ENCODE measurements at regions not wholly inside any gene's neighbourhood (a gene's known extent, or its start where the extent isn't known, plus 50 kb on each side); places are given as distances from the start of the nearest gene placed in this dataset.
"Not testable (repeated sequence)": the region's sequence is repeated elsewhere in the genome, so short reads cannot be mapped to it uniquely, and the experiment has no call there.

DNA sequence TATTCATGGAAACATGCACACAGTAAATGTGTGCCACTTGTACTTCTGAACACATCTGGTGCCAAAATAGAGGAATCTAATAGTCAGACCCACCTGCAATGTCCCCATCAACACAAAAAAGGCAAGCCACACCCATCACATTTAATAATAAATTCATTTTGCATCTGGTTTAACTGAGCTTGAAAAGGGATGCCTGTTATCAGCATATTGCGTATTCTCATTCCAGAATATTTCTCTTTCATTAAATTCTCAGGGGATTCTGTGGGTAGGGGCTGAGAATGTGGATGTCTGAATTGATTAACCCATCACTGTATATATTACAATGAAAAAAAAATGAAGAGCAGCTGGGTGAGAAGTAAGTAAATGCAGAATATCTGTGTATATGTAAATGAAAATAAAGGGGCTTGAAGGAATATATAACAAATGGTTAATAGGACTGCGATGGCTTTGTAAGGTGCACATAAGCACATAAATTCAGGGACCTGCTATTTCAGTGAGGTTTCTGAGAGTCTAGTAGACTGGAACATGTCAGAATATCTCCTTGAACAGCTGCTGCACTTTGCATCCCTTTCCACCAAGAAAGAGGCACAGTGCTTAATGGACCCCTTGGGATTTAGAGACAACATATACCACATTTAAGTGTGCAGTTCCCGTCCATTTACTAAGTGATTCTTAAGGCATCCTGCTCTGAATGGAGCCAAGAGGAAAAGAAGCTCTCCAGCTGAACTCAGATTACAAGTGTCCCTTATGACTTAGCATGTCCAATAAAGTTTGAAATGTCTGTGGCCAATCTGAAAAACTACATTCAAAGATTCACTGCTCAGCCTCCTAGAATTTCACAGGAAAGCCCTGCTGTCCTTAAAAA lies 104.1 kb upstream of the NIPBL start:
- TF ChIP-seq POLR2AphosphoS5 (IDR thresholded peaks at IDR 0.05; ENCODE audit: borderline replicate concordance, low read depth, low read length) = no peak
- no peak for TF ChIP-seq FOXP2 (optimal IDR thresholded peaks at IDR 0.05; ENCODE audit: control extremely low read depth, extremely low read length, insufficient read depth)
- TF ChIP-seq EZH2 (IDR thresholded peaks at IDR 0.05) = no peak
- no peak overlapping the region for H3K4me3 ChIP-seq
- no peaks in the 10 kb centered on the region for H3K36me3 ChIP-seq (ENCODE audit: insufficient read depth, low read length)
- no peak for DNase-seq (ENCODE audit: low read depth, low spot score)
- H3K9me3 ChIP-seq (ENCODE audit: low read depth, low read length) = no peaks in the 10 kb centered on the region
- H3K27ac ChIP-seq = no peak overlapping the region
- H3K9ac ChIP-seq (ENCODE audit: insufficient read length) = no peak overlapping the region

DNA sequence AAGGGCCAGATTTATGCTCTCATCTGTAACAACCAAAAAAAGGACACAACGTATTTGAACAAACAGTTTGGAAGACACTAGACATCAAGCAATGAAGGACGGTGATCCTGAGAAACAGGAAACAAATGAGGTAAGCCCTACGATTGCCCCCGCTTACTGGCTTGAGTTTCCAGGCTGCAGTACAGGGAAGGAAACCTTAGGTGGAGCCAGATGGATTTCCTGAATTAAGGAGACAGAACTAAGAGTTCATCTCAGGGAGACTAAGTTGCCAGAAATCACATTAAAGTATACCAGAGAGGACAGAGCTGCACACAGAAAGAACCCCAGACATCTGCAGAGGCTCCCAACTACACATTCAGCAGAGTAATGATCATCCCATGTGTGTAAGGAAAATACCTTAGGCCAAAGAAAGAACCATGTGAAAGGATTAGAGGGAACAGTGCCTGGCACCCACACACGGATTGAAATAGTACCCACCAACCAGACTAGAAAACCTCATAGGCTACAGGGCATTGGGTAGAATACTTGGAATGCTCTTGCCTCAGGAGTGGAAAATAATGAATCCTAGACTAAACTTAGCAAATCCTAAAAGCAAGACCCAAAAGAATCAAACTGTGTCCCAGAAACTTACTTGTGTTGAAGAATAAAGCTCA lies 99.3 kb upstream of the NIPBL start:
- TF ChIP-seq FOXP2 (optimal IDR thresholded peaks at IDR 0.05; ENCODE audit: control extremely low read depth, extremely low read length, insufficient read depth) (no peak), POLR2AphosphoS5 (IDR thresholded peaks at IDR 0.05; ENCODE audit: borderline replicate concordance, low read depth, low read length) (no peak), EZH2 (IDR thresholded peaks at IDR 0.05) (no peak)
- H3K9me3 ChIP-seq (ENCODE audit: low read depth, low read length) = no peaks in the 10 kb centered on the region; the same call in 1 of the 2 replicates
- H3K4me3 ChIP-seq = no peak overlapping the region
- no peak for DNase-seq (ENCODE audit: low read depth, low spot score)
- no peak overlapping the region for H3K9ac ChIP-seq (ENCODE audit: insufficient read length)
- H3K27ac ChIP-seq = no peak overlapping the region
- H3K36me3 ChIP-seq (ENCODE audit: insufficient read depth, low read length) = no peaks in the 10 kb centered on the region

DNA sequence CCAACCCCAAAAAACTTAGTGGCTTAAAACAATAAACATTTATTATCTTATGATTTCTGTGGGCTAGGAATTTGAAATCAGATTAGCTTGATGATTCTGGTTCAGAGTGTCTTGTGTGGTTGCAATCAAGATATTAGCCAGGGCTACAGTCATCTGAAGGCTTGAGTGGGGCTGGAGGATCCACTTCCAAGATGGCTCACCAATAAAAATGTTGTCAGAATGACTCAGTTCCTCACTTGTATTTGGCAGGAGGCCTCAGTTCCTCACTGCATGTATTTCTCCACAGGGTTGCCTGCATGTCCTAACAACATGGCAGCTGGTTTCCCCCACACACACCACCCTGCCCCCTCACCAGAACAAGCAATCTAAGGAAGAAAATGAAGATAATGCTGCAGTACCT lies 98.2 kb upstream of the NIPBL start:
- no peak for DNase-seq (ENCODE audit: low read depth, low spot score)
- 0 out of 2 replicates have a peak overlapping the region, but pooled peaks have one; percentile 26 for H3K27ac ChIP-seq

DNA sequence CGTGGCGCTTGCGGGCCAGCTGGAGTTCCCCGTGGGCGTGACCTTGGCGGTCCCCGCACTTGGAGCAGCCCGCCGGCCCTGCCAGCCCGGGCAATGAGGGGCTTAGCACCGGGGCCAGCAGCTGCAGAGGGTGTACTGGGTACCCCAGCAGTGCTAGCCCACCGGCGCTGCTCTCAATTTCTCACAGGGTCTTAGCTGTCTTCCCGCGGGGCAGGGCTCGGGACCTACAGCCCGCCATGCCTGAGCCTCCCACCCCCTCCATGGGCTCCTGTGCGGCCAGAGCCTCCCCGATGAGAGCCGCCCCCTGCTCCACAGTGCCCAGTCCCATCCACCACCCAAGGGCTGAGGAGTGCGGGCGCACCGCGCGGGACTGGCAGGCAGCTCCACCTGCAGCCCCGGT lies 94.0 kb upstream of the NIPBL start:
- DNase-seq (ENCODE audit: low read depth, low spot score); H3K4me3 ChIP-seq; H3K9me3 ChIP-seq (ENCODE audit: low read depth, low read length); H3K36me3 ChIP-seq (ENCODE audit: insufficient read depth, low read length); H3K9ac ChIP-seq (ENCODE audit: insufficient read length); H3K27ac ChIP-seq: not testable (repeated sequence)

More for the DNA sequence above, 98.2 kb upstream of the NIPBL start:
- Histone ChIP-seq H3K9me3 (ENCODE audit: low read depth, low read length) (no peaks in the 10 kb centered on the region; the same call in 1 of the 2 replicates), H3K36me3 (ENCODE audit: insufficient read depth, low read length) (no peaks in the 10 kb centered on the region), H3K9ac (ENCODE audit: insufficient read length) (no peak overlapping the region), H3K4me3 (no peak overlapping the region)
- TF ChIP-seq EZH2 (IDR thresholded peaks at IDR 0.05) = no peak
- no peak for TF ChIP-seq POLR2AphosphoS5 (IDR thresholded peaks at IDR 0.05; ENCODE audit: borderline replicate concordance, low read depth, low read length)
- no peak for TF ChIP-seq FOXP2 (optimal IDR thresholded peaks at IDR 0.05; ENCODE audit: control extremely low read depth, extremely low read length, insufficient read depth)

DNA sequence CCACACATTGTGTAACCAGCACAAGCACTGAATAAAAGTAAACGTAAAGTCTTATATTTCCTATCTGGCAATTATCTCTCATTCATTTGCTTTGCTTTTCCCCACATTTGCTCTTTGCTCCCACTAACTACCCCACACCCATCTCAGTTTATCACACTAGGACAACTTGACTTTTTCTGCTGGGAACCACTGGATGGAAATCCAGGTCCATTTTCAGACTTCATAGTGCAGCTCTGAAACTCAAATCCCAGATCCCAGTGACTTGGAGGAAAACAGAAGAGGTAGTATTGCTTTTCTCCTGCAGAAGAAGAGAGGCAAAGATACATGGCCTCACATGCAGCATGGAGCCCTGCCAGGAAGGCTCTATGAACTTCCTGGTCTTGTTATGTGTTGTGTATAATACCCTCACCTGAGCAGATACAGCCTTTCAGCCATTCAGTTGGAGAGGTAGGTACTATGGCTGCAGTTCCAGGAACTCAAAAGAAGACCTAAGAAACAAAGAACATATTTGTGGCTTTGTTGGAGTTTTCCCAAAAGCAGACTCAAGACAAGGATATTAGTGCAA lies 90.0 kb upstream of the NIPBL start:
- no peak for DNase-seq (ENCODE audit: low read depth, low spot score)
- Histone ChIP-seq H3K36me3 (ENCODE audit: insufficient read depth, low read length) (no peaks in the 10 kb centered on the region), H3K9me3 (ENCODE audit: low read depth, low read length) (no peaks in the 10 kb centered on the region), H3K4me3 (no peak overlapping the region), H3K27ac (no peak overlapping the region), H3K9ac (ENCODE audit: insufficient read length) (no peak overlapping the region)
- TF ChIP-seq EZH2 (IDR thresholded peaks at IDR 0.05) = no peak
- TF ChIP-seq POLR2AphosphoS5 (IDR thresholded peaks at IDR 0.05; ENCODE audit: borderline replicate concordance, low read depth, low read length) = no peak
- no peak for TF ChIP-seq FOXP2 (optimal IDR thresholded peaks at IDR 0.05; ENCODE audit: control extremely low read depth, extremely low read length, insufficient read depth)

DNA sequence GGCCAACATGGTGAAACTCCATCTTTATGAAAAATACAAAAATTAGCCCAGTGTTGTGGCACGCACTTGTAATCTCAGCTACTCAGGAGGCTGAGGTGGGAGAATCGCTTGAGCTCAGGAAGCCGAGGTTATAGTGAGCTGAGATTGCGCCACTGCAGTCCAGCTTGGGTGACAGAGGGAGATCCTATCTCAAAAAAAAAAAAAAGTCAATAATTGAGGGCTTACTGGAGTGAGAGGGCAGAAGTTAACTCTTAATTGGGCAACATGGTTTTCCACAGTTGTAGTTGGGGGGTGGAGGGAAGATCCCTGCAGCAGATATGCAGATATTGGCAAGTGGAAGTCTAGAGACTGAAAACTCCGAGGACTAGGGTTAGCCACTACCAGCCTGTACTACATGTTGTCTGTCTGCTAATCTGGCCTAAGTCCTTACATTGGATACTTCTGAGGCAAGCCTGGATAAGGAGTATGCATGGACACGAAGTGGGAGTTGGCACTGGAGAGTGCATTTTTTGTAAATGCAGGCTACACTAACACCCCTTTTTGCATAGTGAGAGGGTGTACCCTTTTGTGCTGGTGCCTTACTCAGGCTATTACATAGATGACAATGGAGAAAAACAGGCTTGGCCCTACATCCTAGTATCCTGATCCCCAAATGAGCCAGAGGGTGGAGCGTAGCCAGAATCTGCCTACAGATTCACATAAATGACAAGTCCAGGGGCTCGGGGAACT lies 89.0 kb upstream of the NIPBL start:
- DNase-seq (ENCODE audit: low read depth, low spot score) = no peak
- Histone ChIP-seq H3K36me3 (ENCODE audit: insufficient read depth, low read length) (no peaks in the 10 kb centered on the region), H3K9me3 (ENCODE audit: low read depth, low read length) (no peaks in the 10 kb centered on the region), H3K4me3 (no peak overlapping the region), H3K9ac (ENCODE audit: insufficient read length) (no peak overlapping the region), H3K27ac (no peak overlapping the region)
- no peak for TF ChIP-seq EZH2 (IDR thresholded peaks at IDR 0.05)
- TF ChIP-seq POLR2AphosphoS5 (IDR thresholded peaks at IDR 0.05; ENCODE audit: borderline replicate concordance, low read depth, low read length) = no peak
- no peak for TF ChIP-seq FOXP2 (optimal IDR thresholded peaks at IDR 0.05; ENCODE audit: control extremely low read depth, extremely low read length, insufficient read depth)

DNA sequence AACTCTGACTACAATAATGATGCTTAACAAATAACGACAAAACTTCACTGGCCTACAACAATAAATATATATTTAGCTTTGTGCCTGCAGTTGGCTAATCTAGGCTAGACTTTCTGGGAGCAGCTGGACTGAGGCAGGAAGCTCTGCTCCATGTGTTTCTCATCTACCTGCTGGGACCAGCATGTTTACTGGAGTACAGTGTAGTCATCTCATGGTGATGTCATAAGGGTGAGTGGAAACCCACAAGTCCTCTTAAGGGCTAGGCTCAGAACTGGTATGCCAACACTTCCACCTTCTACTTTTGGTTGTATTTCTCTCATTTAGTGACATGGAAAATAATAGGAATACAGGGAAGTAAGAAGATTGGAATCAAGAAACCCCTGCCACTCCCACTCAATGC lies 85.7 kb upstream of the NIPBL start:
- Histone ChIP-seq H3K9me3 (ENCODE audit: low read depth, low read length) (no peaks in the 10 kb centered on the region), H3K27ac (no peak overlapping the region), H3K9ac (ENCODE audit: insufficient read length) (no peak overlapping the region), H3K4me3 (no peak overlapping the region), H3K36me3 (ENCODE audit: insufficient read depth, low read length) (no peaks in the 10 kb centered on the region)
- TF ChIP-seq EZH2 (IDR thresholded peaks at IDR 0.05) (no peak), FOXP2 (optimal IDR thresholded peaks at IDR 0.05; ENCODE audit: control extremely low read depth, extremely low read length, insufficient read depth) (no peak)
- DNase-seq (ENCODE audit: low read depth, low spot score) = no peak

DNA sequence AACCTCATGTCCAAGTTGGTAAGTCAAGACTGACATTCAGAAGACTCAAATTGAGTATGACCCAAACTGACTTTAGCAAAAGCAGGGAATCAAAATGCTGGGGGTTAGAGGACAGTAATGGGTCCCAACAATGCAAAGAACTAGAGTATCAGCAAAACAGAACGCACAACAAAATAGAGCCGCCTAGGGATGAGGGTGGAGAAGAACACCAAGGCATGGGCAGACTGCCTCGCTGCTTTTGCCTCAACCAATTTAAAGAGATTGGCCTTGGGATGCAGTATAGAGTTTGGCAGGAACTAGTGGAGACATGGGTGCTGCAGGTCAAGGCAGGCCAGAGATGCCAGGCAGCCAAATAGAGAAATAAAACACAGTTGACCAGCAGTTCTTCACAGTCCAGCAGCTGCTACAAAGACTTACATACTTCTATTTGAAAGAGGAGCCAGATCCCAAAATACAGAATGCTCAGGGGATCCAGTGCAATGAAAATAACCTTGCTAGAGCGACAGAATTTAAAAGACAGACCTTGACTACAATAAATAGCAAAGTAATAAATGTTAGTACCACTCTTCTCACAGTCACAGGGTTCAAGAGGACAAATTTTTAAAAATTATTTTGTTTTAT lies 83.9 kb upstream of the NIPBL start:
- Histone ChIP-seq H3K9ac (ENCODE audit: insufficient read length) (no peak overlapping the region), H3K27ac (no peak overlapping the region), H3K4me3 (no peak overlapping the region), H3K9me3 (ENCODE audit: low read depth, low read length) (no peaks in the 10 kb centered on the region), H3K36me3 (ENCODE audit: insufficient read depth, low read length) (no peaks in the 10 kb centered on the region)
- TF ChIP-seq EZH2 (IDR thresholded peaks at IDR 0.05) (no peak), FOXP2 (optimal IDR thresholded peaks at IDR 0.05; ENCODE audit: control extremely low read depth, extremely low read length, insufficient read depth) (no peak), POLR2AphosphoS5 (IDR thresholded peaks at IDR 0.05; ENCODE audit: borderline replicate concordance, low read depth, low read length) (no peak)
- DNase-seq (ENCODE audit: low read depth, low spot score) = no peak
